ENCODE measurements at regions not wholly inside any gene's neighbourhood (a gene's known extent, or its start where the extent isn't known, plus 50 kb on each side); places are given as distances from the start of the nearest gene placed in this dataset.

GRCh38 chr17:51496378-51496777 lies 236.0 kb downstream of the UTP18 start:
- no peak for DNase-seq

GRCh38 chr17:51499897-51500296 lies 239.6 kb downstream of the UTP18 start:
- no peak for DNase-seq

DNA sequence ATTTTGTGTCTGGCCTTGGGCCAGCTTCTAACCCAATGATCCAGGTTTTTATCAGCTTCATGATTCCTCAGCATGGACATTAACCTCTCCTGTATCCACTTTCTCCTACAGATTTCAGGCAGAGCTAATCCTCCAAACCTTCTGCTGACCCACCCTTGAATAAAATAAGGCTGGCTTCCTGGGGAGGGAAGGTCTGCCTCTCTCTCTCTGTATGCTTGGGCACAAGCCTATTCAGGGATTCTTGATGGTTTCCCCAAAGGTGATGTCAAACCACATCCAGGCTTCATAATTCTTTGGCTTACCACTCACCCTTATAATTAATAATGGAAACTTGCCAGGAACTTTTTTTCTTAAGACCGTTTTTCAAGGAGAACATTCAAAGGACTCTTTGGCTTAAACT lies 240.1 kb downstream of the UTP18 start:
- DNase-seq, result no peak

DNA sequence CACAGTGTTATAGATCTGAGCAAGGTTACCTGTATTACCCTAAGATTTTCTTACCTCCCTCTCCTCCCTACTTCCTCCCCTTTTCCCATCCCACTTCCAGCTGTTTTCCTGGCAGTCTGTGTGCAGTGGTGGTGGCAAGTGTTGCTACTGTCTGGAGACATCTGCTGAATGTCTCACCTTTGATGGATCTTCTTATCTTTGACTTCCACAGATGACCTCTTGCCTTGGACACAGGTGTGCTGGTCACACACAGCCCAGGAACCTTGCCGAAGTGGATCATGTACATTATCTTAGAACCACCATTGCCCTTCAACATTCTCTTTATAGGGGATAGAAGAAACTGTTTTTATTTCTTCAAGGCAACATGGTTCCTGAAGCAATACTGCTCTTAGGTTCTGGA lies 245.1 kb downstream of the UTP18 start:
- no peak for DNase-seq

DNA sequence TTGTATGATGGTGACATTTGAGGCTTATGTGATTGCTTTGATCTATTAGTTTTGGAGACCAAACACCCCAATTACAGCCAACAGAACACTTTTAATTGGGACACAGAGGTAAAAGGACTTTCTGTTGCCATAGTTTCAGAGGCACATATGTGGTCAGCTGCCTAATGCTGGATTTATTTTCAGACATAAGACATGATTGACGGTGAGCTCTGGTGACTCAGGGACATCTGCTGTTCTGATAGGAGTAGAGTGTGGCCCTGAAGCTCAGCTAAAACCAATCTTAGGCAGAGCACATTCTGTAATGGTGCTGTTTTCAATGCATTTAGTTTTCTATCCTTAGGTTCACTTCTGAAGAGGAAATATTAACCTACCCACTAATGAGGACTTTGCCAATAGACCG lies 247.1 kb downstream of the UTP18 start:
- DNase-seq, result no peak

DNA sequence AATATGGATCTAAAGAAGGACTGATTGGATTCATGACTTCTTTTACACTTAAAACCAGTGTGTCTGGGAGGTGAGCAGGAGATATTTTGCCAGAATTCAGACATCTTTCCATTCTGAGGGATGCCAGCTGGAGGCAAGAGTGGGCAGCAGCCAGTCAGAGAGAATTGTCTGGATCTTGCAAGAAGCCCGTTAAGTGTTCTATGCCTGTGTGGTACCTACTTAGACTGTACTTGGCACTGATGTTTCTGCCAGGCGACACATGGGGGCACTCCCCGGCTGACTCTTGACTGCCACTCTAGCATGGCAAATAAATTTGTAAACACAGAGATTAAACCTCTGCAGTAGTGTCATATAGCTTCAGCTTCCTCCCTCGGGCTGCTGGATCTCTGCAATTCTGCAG lies 247.7 kb downstream of the UTP18 start:
- DNase-seq, result no peak

DNA sequence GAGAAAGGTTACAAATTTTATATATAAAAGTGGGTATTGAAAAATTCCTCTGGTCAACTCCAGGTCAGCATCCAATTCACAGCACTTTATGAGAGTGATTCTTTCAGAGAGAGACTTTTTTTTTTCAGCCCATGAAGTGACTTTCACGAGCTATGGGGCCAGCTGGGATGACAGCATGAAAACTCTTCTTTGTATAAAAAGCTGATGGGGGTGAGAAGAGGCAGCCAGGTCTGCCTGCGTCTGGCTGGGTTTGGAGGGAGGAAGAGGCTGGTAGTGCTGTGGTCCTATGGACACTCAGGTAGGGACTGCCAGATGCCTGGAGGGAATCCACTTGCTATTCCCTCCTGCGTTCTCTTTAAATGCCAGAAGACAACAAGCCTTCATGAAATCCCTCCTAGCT lies 250.6 kb downstream of the UTP18 start:
- DNase-seq, result no peak

DNA sequence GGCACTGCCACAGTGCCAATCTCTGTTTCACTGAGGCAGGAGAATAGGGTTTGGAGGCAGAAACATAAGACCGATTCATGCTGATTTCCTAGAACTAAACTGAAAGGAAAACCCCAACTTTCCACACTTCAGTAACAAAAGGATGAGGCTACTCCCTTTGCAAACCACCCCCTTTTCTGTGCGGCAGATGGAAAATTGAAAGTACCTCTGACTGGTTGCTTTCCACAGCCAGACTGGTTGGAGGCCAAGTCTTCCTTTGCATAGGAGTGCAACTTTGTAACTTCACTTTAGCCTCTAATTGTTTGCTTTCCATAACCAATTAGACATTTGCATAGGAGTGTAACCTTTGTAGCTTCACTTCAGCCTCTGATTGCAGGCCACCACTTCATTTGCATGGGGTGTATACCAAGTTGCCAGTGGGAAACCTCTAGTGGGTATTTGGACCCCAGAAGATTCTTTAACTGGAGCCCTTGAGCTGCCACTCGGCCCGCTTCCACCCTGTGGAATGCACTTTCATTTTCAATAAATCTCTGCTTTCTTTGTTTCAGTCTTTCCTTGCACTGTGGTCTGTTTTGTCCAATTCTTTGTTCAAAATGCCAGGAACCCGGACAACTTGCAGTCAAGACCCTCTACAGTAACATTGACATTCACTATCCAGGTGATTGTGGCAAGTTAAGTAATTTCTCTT lies 252.0 kb downstream of the UTP18 start:
- DNase-seq, result no peak

DNA sequence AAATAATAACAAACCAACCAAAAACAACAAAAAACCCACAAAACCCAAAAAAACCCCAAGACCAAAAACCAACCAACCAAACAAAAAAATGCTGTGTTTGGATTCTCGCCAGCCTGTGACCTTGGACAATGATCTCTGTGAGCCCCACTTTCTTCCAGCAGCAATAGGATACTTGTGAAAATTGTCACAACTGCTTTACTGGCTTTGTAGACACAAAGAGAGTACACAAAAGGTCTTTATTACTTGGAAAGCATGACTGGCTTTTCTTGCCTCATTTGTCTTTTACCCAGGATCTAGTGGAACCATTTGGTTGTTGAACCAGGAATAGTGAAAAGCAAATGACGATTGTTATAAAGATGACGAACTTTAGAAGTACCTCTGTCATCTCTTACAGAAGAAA lies 256.6 kb downstream of the UTP18 start:
- DNase-seq, result no peak

DNA sequence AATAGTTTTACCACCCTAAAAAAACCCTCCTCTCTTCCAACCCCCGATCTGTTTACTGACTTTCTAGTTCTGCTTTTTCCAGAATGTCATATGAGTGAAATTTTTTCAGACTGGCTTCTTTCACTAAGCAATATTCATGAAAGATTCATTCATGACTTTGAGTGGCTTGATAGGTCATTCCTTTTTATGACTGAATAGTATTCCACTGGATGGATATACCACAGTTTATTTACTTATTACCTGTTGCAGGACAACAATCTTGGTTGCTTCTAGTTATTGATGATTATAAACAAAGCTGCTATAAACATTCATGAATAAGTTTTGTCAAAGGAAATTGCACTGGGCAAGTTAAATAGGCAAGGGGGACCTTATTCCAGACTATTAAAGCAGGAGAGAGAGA lies 264.2 kb downstream of the UTP18 start:
- DNase-seq, result no peak

DNA sequence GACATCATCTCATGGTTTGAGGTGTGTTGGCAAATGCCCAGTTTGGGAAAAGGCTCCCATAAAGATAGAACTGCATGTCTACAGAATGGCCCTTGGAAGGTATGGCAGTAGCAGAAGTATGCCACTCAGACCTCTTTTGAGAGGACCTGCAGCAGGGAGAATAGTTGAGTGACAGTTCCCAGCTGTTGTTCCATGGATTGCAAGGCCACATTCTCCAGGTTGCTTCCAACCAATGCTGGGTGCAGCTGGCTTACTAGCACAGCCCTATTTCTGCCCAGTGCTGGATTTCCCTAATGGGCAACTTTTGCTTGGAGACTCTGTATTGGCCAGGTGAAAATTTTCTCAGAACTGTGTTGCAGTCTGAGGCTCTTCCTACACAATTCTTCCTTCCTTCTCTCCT lies 266.2 kb downstream of the UTP18 start:
- no peak for DNase-seq

GRCh38 chr17:51527225-51527982 lies 267.1 kb downstream of the UTP18 start:
- no peak for DNase-seq

- DNase-seq, result no peak
Observed at GRCh38 chr17:51528111-51528510, 267.8 kb downstream of the UTP18 start.

- no peak for DNase-seq
Observed at GRCh38 chr17:51533219-51533618, 272.9 kb downstream of the UTP18 start.

GRCh38 chr17:51533821-51534220 lies 273.5 kb downstream of the UTP18 start:
- DNase-seq, result no peak

- no peak for DNase-seq
Observed at GRCh38 chr17:51536627-51537026, 276.3 kb downstream of the UTP18 start.

DNA sequence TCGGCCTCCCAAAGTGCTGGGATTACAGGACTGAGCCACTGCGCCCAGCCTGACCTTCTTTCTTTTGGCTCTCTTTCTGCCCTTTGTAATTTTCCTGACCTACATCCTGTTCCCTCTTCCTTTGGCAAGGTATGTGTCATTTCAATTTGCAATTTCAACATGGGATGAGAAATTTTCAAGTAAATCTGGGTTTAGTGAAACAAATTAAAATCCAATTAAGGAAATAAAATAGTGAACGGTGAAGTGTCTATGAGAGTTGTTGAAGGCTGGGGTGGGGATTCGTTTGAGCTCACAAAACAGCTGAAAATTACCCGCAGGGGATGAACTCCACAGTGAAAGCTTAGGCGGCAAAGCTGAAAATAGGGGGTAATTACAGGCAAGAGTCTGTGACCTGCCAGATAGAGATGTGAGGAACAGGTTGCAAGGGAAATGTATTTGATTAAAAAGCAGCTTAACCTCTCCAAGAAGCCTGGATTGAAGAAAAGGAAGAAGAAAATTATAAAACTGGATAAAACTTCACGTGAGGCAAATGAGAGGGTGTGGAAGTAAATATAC lies 277.7 kb downstream of the UTP18 start:
- DNase-seq, result no peak

- DNase-seq, result no peak
Observed at GRCh38 chr17:51540151-51540550, 279.8 kb downstream of the UTP18 start.

DNA sequence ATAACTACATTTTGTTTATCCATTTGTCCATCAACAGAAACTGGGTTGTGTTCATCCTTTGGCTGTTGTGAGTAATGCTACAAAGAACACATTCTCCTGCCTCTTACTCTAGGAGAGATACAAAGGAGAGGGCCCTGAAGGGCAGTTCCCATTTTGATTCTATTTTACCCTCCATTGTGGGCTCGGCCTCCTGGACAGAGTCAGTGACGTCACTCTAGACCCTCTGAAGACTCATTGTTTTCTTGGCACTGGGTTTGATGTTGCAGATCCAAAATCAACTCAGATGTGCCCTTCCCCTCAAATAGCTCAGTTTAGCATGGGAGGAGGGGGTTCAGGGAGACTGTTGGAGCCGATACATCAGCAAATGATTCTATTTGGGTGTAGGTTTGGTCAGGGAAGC lies 280.9 kb downstream of the UTP18 start:
- DNase-seq, result no peak

- DNase-seq, result no peak
Observed at GRCh38 chr17:51546114-51546513, 285.8 kb downstream of the UTP18 start.

- no peak for DNase-seq
Observed at GRCh38 chr17:51548125-51548524, 287.8 kb downstream of the UTP18 start.

GRCh38 chr17:51555153-51555552 lies 294.8 kb downstream of the UTP18 start:
- no peak for DNase-seq

- no peak for DNase-seq
Observed at GRCh38 chr17:51559778-51560177, 299.4 kb downstream of the UTP18 start.

- DNase-seq, result no peak
Observed at GRCh38 chr17:51560398-51560797, 300.1 kb downstream of the UTP18 start.

- DNase-seq, result no peak
Observed at GRCh38 chr17:51563961-51564360, 303.6 kb downstream of the UTP18 start.
